NCI-H128 (cell line): ENCODE measurements at regions not wholly inside any gene's neighbourhood (a gene's known extent, or its start where the extent isn't known, plus 50 kb on each side); places are given as distances from the start of the nearest gene placed in this dataset.
A peak's percentile ranks its signal among the peaks of the same experiment; 100 is the strongest.
"Not testable (repeated sequence)": the region's sequence is repeated elsewhere in the genome, so short reads cannot be mapped to it uniquely, and the experiment has no call there.

ENCODE experiments used
- DNase-seq: peaks from one replicate; lab custom pipeline; 2025; ENCODE audit not compliant: unreplicated experiment; lab: John Stamatoyannopoulos, UW

- DNase-seq, result no peak
Observed at GRCh38 chr3:144777906-144778305, 806.3 kb downstream of the DIPK2A start.

DNA sequence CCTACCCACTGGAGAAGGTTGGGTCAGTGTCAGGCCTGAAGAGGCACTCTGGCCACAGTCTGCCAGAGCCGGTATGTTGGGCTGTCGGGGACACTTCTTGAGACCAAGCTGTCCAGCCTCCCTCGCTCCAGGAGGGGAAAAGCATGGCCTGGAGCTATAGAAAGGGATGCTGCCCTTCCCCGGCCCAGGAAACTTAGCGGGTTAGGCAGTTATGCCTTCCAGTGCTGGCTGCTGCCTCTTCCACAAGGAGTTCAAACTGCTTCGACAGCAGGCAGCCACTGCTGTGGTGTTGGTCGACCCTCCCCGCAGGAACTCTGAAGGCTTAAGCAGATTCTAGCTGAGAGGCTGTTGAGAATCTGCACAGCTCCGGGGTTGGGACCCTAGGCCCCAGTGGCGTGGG, 819.4 kb downstream of the DIPK2A start:
- DNase-seq, result no peak

- no peak for DNase-seq
Observed at GRCh38 chr3:144801890-144802289, 830.3 kb downstream of the DIPK2A start.

GRCh38 chr3:144809380-144809779, 837.8 kb downstream of the DIPK2A start:
- DNase-seq, result no peak

DNA sequence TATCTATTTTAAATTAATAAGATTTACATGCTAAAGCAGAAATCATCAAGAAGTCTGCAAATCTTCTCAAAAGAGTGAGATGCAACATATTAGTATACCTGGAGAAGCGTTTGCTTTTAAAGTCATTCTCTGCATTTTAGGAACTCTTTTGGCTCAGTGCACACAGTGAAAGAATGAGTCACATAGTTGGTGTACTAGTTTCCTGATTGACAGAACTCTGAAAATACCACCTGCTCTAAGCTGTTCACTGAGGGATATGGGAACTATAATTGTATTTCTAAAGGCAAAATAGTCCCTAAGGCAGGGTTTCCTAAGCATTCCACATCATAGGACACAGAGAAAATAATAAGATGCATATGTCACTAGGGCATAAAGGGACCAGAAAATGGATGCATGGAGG, 838.5 kb downstream of the DIPK2A start:
- DNase-seq, result no peak

GRCh38 chr3:144815655-144816054, 844.0 kb downstream of the DIPK2A start:
- DNase-seq, result no peak

- no peak for DNase-seq
Observed at GRCh38 chr3:144816323-144816722, 844.7 kb downstream of the DIPK2A start.

DNA sequence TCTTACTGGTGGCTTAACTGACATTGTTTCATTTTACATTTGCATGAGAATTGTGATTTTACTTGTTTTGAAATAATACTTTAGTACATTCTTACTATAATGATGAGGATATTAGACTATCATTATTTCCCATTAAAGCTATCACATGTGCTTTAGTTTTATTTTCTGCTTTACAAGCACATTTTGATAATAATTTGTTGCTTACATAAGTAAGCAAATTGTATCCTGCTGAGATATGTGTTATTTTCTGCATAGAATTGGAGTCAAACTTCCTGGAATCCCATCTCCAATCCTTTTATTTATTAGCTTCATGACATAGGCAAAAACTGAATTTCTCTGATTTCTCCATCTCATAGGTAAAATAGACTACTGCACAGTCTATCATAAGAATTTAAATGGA, 847.4 kb downstream of the DIPK2A start:
- no peak for DNase-seq

DNA sequence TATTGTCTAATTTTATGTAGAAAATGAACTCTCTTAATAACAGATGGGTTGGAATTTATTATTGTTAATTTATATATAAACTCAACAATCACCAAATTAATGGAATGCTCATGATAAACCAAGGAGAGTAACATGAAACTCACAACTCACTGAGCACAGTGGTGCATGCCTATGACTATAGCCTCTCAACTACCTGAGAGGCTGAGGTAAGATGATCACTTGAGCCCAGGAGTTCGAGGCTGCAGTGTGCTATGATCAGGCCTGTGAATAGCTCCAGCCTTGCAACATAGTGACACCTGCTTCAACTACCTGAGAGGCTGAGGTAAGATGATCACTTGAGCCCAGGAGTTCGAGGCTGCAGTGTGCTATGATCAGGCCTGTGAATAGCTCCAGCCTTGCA, 848.6 kb downstream of the DIPK2A start:
- not testable (repeated sequence) for DNase-seq

- DNase-seq, result no peak
Observed at GRCh38 chr3:144820726-144821125, 849.1 kb downstream of the DIPK2A start.

DNA sequence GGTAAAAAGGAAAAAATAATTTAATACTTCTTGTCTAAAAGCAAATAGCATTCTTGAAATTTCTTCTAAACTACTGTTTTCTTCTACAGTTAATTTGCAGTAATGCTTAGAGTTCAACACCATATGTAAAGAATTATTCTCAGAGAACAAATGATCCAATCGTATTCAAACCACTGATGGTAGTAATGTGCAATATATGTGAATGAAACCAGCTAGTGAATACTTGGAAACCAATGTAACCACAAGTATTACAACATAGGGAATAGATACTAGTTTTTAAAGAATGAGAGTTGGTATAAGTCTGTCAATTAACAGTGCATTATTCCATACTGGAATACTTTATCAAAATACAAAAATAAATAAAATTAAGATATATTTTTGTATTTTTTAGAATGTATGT, 850.0 kb downstream of the DIPK2A start:
- DNase-seq, result no peak

- no peak for DNase-seq
Observed at GRCh38 chr3:144822671-144823070, 851.0 kb downstream of the DIPK2A start.

GRCh38 chr3:144831955-144832716, 860.5 kb downstream of the DIPK2A start:
- DNase-seq, result no peak

- DNase-seq, result no peak
Observed at GRCh38 chr3:144839991-144840390, 868.4 kb downstream of the DIPK2A start.

GRCh38 chr3:144840866-144841265, 869.2 kb downstream of the DIPK2A start:
- no peak for DNase-seq

GRCh38 chr3:144843099-144843498, 871.5 kb downstream of the DIPK2A start:
- DNase-seq, result no peak

DNA sequence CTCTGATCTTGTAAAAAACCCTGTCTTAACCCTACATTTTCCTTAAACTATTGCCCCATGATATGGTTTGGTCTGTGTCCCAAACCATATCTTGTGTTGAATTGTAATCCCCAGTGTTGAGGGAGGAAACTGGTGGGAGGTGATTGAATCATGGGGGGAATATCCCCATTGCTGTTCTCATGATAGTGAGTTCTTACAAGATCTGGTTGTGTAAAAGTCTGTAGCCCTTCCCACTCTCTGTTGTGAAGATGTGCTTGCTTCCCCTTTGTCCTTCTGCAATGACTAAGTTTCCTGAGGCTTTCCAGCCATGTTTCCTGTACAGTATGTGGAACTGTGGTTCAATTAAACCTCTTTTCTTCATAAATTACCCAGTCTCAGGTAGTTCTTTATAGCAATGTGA, 881.4 kb downstream of the DIPK2A start:
- no peak for DNase-seq

GRCh38 chr3:144854020-144854419, 882.4 kb downstream of the DIPK2A start:
- DNase-seq, result not testable (repeated sequence)

GRCh38 chr3:144859161-144859560, 887.5 kb downstream of the DIPK2A start:
- DNase-seq, result peak; percentile 69

DNA sequence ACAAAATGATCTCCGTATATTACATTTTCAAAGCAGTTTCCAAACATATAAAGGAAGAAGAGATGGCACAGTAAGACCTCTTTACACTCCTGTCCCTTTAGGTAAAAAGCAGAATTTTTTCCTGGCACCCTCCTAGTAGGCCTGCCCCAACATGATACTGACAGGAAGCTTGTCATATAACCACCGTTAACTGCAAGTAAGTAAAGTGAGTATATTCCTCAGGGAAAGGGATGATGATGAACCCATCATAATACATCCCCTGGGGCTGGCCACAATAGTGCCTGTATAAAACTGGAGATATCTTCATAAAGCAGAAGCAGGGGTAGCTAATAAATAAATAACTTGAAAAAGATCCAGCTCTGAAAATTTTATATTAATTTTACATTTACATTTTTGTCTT, 893.0 kb downstream of the DIPK2A start:
- no peak for DNase-seq

GRCh38 chr3:144865948-144866347, 894.3 kb downstream of the DIPK2A start:
- DNase-seq, result no peak

DNA sequence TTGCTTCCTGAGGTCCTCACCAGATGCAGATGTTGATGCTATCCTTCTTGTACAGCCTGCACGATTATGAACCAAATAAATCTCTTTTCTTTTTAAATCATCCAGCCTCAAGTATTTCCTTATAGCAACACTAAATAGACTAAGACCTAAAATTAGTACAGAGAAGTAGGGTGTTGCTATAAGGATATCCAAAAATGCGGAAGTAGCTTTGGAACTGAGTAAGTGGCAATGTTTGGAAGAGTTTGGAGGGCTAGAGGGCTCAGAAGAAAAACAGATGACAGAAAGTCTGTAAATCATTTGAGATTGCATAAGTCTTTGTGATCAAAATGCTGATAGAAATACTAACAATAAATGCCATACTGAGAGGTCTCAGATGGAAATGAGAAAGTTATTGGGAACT, 894.9 kb downstream of the DIPK2A start:
- DNase-seq, result no peak

- DNase-seq, result no peak
Observed at GRCh38 chr3:144868506-144868905, 896.9 kb downstream of the DIPK2A start.
